ENCODE measurements at regions not wholly inside any gene's neighbourhood (a gene's known extent, or its start where the extent isn't known, plus 50 kb on each side); places are given as distances from the start of the nearest gene placed in this dataset.
"Not testable (repeated sequence)": the region's sequence is repeated elsewhere in the genome, so short reads cannot be mapped to it uniquely, and the experiment has no call there.

DNA sequence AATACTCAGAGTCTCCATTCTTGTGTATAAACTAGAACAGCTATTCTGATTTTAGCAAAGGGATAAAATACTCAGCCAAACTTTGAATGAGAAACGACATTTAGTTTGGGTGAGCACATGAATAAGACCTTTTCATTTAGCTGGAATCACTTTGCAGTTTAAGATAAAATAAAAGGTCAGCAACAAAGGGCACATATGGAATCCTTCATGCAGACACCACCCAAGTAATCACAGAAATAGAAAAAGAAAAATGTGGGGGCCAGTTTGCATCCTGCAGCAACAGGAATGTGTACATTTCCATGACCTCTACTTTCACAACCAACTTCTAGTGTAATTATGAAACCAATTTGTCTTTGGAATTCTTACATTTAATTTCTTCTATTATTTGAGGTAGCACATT is 1637.4 kb downstream of the PCDH9 start:
- H3K27me3 Mint-ChIP-seq (ENCODE audit: low read depth) = no peaks in the 10 kb centered on the region
- TF ChIP-seq, protein P1, sequence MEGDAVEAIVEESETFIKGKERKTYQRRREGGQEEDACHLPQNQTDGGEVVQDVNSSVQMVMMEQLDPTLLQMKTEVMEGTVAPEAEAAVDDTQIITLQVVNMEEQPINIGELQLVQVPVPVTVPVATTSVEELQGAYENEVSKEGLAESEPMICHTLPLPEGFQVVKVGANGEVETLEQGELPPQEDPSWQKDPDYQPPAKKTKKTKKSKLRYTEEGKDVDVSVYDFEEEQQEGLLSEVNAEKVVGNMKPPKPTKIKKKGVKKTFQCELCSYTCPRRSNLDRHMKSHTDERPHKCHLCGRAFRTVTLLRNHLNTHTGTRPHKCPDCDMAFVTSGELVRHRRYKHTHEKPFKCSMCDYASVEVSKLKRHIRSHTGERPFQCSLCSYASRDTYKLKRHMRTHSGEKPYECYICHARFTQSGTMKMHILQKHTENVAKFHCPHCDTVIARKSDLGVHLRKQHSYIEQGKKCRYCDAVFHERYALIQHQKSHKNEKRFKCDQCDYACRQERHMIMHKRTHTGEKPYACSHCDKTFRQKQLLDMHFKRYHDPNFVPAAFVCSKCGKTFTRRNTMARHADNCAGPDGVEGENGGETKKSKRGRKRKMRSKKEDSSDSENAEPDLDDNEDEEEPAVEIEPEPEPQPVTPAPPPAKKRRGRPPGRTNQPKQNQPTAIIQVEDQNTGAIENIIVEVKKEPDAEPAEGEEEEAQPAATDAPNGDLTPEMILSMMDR (IDR thresholded peaks at IDR 0.05) = no peak
- no peak for DNase-seq (ENCODE audit: low spot score)
- H3K36me3 Mint-ChIP-seq (ENCODE audit: low read depth) = peaks cover 7% of the 10 kb centered on the region
- H3K4me1 Mint-ChIP-seq (ENCODE audit: low read depth) = peaks cover 32% of the 10 kb centered on the region
- H3K9me3 Mint-ChIP-seq (ENCODE audit: low read depth) = peaks cover 14% of the 10 kb centered on the region
- no peak overlapping the region for H3K4me3 Mint-ChIP-seq (ENCODE audit: unreplicated experiment)
- H3K27ac Mint-ChIP-seq (ENCODE audit: unreplicated experiment) = no peak overlapping the region

DNA sequence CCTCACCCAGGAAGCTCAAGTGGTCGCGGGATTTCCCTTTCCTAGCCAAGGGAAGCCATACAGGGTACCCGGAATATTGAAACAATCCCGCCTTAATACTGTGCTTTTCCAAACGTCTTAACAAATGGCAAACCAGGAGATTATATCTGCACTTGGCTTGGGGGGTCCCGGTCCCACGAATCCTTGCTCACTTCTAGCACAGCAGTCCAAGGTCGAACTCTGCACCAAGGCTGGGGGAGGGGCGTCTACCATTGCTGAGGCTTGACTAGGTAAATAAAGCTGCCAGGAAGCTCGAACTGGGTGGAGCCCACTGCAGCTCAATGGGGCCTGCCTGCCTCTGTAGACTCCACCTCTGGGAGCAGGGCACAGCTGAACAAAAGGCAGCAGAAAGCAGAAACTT is 1644.8 kb downstream of the PCDH9 start:
- Mint-ChIP-seq H3K4me1 (ENCODE audit: low read depth) (no peaks in the 10 kb centered on the region), H3K9me3 (ENCODE audit: low read depth) (peaks cover 17% of the 10 kb centered on the region), H3K27me3 (ENCODE audit: low read depth) (no peaks in the 10 kb centered on the region), H3K36me3 (ENCODE audit: low read depth) (peaks cover 7% of the 10 kb centered on the region), H3K27ac (ENCODE audit: unreplicated experiment) (no peak overlapping the region), H3K4me3 (ENCODE audit: unreplicated experiment) (no peak overlapping the region)
- peak; percentile 36 for DNase-seq (ENCODE audit: low spot score)
- TF ChIP-seq, protein P1 (IDR thresholded peaks at IDR 0.05) = no peak

DNA sequence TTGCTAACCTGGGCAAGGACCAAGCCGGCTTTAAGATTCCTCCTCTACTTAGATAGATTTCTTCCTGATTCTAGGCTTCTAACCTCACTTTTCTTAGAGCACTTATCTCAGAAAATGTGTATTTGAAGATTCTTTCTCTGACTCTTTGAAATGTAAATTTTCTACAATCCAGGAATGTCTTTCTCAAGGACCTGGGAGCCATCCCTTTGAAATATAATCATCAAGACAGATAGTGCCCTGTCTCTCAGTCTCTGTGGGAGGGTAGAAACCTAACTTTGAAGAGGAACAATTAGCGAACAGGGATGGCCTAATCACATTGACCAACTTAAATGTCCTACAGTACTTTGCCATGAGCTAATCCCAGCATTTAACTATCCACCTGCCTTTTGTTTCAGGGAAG is 1646.0 kb downstream of the PCDH9 start:
- TF ChIP-seq, protein P1 (IDR thresholded peaks at IDR 0.05) = no peak
- H3K9me3 Mint-ChIP-seq (ENCODE audit: low read depth) = peaks cover 7% of the 10 kb centered on the region
- no peak overlapping the region for H3K4me3 Mint-ChIP-seq (ENCODE audit: unreplicated experiment)
- DNase-seq (ENCODE audit: low spot score) = no peak
- no peaks in the 10 kb centered on the region for H3K36me3 Mint-ChIP-seq (ENCODE audit: low read depth)
- no peaks in the 10 kb centered on the region for H3K27me3 Mint-ChIP-seq (ENCODE audit: low read depth)
- H3K4me1 Mint-ChIP-seq (ENCODE audit: low read depth) = no peaks in the 10 kb centered on the region
- H3K27ac Mint-ChIP-seq (ENCODE audit: unreplicated experiment) = no peak overlapping the region

DNA sequence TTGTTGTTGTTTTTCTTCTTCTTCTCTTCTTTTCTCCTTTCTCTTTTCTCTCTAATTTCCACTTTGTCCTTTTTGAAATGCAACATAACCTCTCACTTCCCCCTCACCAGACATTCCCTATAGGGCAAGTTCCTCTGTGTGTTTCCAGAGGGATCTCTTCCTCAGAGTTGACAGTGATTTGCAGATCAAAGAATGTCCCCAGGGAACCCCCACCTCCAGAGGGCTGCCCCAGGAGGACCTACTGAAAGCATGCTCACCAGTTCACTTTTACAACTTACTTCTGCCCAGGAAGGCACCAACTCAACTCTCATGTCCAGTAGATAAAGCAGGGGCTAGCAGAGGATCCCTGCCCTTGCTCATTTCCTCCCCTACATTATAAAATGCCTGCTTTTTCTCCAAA is 1648.0 kb downstream of the PCDH9 start:
- Mint-ChIP-seq H3K9me3 (ENCODE audit: low read depth) (peaks cover 5% of the 10 kb centered on the region), H3K27ac (ENCODE audit: unreplicated experiment) (no peak overlapping the region), H3K4me3 (ENCODE audit: unreplicated experiment) (no peak overlapping the region), H3K27me3 (ENCODE audit: low read depth) (no peaks in the 10 kb centered on the region), H3K4me1 (ENCODE audit: low read depth) (no peaks in the 10 kb centered on the region), H3K36me3 (ENCODE audit: low read depth) (no peaks in the 10 kb centered on the region)
- TF ChIP-seq, protein P1 (IDR thresholded peaks at IDR 0.05) = no peak
- no peak for DNase-seq (ENCODE audit: low spot score)

DNA sequence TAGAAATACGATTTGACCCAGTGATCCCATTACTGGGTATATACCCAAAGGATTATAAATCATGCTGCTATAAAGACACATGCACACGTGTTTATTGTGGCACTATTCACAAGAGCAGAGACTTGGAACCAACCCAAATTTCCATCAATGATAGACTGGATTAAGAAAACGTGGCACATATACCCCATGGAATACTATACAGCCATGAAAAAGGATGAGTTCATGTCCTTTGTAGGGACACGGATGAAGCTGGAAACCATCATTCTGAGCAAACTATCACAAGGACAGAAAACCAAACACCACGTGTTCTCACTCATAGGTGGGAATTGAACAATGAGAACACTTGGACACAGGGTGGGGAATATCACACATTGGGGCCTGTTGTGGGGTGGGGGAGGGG is 1665.6 kb downstream of the PCDH9 start:
- H3K9me3 Mint-ChIP-seq (ENCODE audit: low read depth); H3K36me3 Mint-ChIP-seq (ENCODE audit: low read depth); H3K4me3 Mint-ChIP-seq (ENCODE audit: unreplicated experiment); H3K27me3 Mint-ChIP-seq (ENCODE audit: low read depth); H3K27ac Mint-ChIP-seq (ENCODE audit: unreplicated experiment); H3K4me1 Mint-ChIP-seq (ENCODE audit: low read depth); DNase-seq (ENCODE audit: low spot score): not testable (repeated sequence)

DNA sequence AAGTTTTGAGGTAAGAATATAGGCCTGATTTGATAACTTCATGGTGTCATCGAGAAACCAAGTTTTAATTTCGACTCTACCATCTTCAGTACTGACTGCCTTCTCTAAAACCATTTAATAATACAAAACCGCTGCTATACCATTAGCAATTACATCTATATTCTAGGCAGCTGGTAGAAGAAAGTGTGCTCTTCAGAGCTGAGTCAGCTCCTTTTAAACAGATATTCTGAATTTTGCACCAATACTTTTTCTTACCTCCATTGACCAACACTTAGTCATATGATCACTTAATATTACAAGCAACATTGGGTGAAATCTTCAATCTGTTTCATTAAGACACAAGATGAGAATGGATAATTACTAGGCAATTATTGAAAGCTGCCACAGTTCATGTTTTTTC is 1667.8 kb downstream of the PCDH9 start:
- H3K36me3 Mint-ChIP-seq (ENCODE audit: low read depth) = no peaks in the 10 kb centered on the region
- peaks cover 9% of the 10 kb centered on the region for H3K4me1 Mint-ChIP-seq (ENCODE audit: low read depth)
- H3K9me3 Mint-ChIP-seq (ENCODE audit: low read depth) = peaks cover 6% of the 10 kb centered on the region
- H3K4me3 Mint-ChIP-seq (ENCODE audit: unreplicated experiment) = no peak overlapping the region
- H3K27ac Mint-ChIP-seq (ENCODE audit: unreplicated experiment) = no peak overlapping the region
- no peak for DNase-seq (ENCODE audit: low spot score)
- H3K27me3 Mint-ChIP-seq (ENCODE audit: low read depth) = no peaks in the 10 kb centered on the region
- TF ChIP-seq, protein P1 (IDR thresholded peaks at IDR 0.05) = no peak
